ENCODE measurements at regions not wholly inside any gene's neighbourhood (a gene's known extent, or its start where the extent isn't known, plus 50 kb on each side); places are given as distances from the start of the nearest gene placed in this dataset.

- Mint-ChIP-seq H3K9me3 (peaks cover 4% of the 10 kb centered on the region), H3K27me3 (no peaks in the 10 kb centered on the region), H3K4me1 (ENCODE audit: unreplicated experiment) (no peaks in the 10 kb centered on the region), H3K27ac (no peak overlapping the region), H3K36me3 (no peaks in the 10 kb centered on the region), H3K4me3 (no peak overlapping the region)
- no peak for TF ChIP-seq CTCF (conservative IDR thresholded peaks at IDR 0.05)
- DNase-seq (ENCODE audit: extremely low spot score, unreplicated experiment): no peak
Observed at GRCh38 chr11:131279654-131280384, 90.6 kb upstream of the NTM start.

GRCh38 chr11:131281316-131281715, 89.1 kb upstream of the NTM start:
- no peak for TF ChIP-seq CTCF (conservative IDR thresholded peaks at IDR 0.05)
- no peak for DNase-seq (ENCODE audit: extremely low spot score, unreplicated experiment)
- Mint-ChIP-seq H3K9me3 (peaks cover 4% of the 10 kb centered on the region), H3K27me3 (no peaks in the 10 kb centered on the region), H3K36me3 (no peaks in the 10 kb centered on the region), H3K4me3 (no peak overlapping the region), H3K4me1 (ENCODE audit: unreplicated experiment) (no peaks in the 10 kb centered on the region), H3K27ac (no peak overlapping the region)

- H3K9me3 Mint-ChIP-seq: peaks cover 4% of the 10 kb centered on the region
- DNase-seq (ENCODE audit: extremely low spot score, unreplicated experiment): no peak
- H3K4me3 Mint-ChIP-seq: no peak overlapping the region
- no peak for TF ChIP-seq CTCF (conservative IDR thresholded peaks at IDR 0.05)
- no peaks in the 10 kb centered on the region for H3K36me3 Mint-ChIP-seq
- no peaks in the 10 kb centered on the region for H3K27me3 Mint-ChIP-seq
- H3K27ac Mint-ChIP-seq: no peak overlapping the region
- H3K4me1 Mint-ChIP-seq (ENCODE audit: unreplicated experiment): no peaks in the 10 kb centered on the region
Observed at GRCh38 chr11:131284041-131284440, 86.4 kb upstream of the NTM start.

- Mint-ChIP-seq H3K9me3 (no peaks in the 10 kb centered on the region), H3K36me3 (no peaks in the 10 kb centered on the region), H3K27ac (no peak overlapping the region), H3K4me3 (no peak overlapping the region), H3K4me1 (ENCODE audit: unreplicated experiment) (peaks cover 11% of the 10 kb centered on the region), H3K27me3 (peaks cover 10% of the 10 kb centered on the region)
- DNase-seq (ENCODE audit: extremely low spot score, unreplicated experiment): no peak
- no peak for TF ChIP-seq CTCF (conservative IDR thresholded peaks at IDR 0.05)
Observed at GRCh38 chr11:131288521-131289091, 81.8 kb upstream of the NTM start.

GRCh38 chr11:131290185-131290584, 80.2 kb upstream of the NTM start:
- Mint-ChIP-seq H3K27me3 (peaks cover 10% of the 10 kb centered on the region), H3K9me3 (no peaks in the 10 kb centered on the region), H3K27ac (no peak overlapping the region), H3K4me3 (no peak overlapping the region), H3K4me1 (ENCODE audit: unreplicated experiment) (peaks cover 11% of the 10 kb centered on the region), H3K36me3 (no peaks in the 10 kb centered on the region)
- DNase-seq (ENCODE audit: extremely low spot score, unreplicated experiment): no peak
- no peak for TF ChIP-seq CTCF (conservative IDR thresholded peaks at IDR 0.05)
